GM21390 (cell line): ENCODE measurements at regions not wholly inside any gene's neighbourhood (a gene's known extent, or its start where the extent isn't known, plus 50 kb on each side); places are given as distances from the start of the nearest gene placed in this dataset.

Experiments used
- ATAC-seq: cut with Tn5 transposase; IDR thresholded peaks from one replicate; pipeline ENCODE4 v1.9.1; 2021; ENCODE audit not compliant: unreplicated experiment

GRCh38 chr2:10964052-10964790 lies 52.5 kb downstream of the KCNF1 start:
- ATAC-seq = no peak

GRCh38 chr2:10965241-10965843 lies 53.6 kb downstream of the KCNF1 start:
- ATAC-seq = no peak

GRCh38 chr2:10966056-10966455 lies 54.3 kb downstream of the KCNF1 start:
- ATAC-seq = no peak

GRCh38 chr2:10966741-10967140 lies 55.0 kb downstream of the KCNF1 start:
- ATAC-seq = no peak

GRCh38 chr2:10968176-10968575 lies 56.4 kb downstream of the KCNF1 start:
- no peak for ATAC-seq

- no peak for ATAC-seq
Measured at GRCh38 chr2:10970666-10971065, 58.9 kb downstream of the KCNF1 start.

GRCh38 chr2:10971161-10971887 lies 59.6 kb downstream of the KCNF1 start:
- ATAC-seq = no peak

- no peak for ATAC-seq
Measured at GRCh38 chr2:10971888-10972260, 60.1 kb downstream of the KCNF1 start.

GRCh38 chr2:10972683-10973433 lies 61.1 kb downstream of the KCNF1 start:
- no peak for ATAC-seq

- no peak for ATAC-seq
Measured at GRCh38 chr2:10973766-10974165, 62.0 kb downstream of the KCNF1 start.

- ATAC-seq = no peak
Measured at GRCh38 chr2:10977003-10977402, 65.3 kb downstream of the KCNF1 start.

- ATAC-seq = no peak
Measured at GRCh38 chr2:10977621-10978020, 65.9 kb downstream of the KCNF1 start.

- no peak for ATAC-seq
Measured at GRCh38 chr2:10978090-10978670, 66.4 kb downstream of the KCNF1 start.

- no peak for ATAC-seq
Measured at GRCh38 chr2:10980071-10980470, 68.3 kb downstream of the KCNF1 start.

GRCh38 chr2:10980886-10981425 lies 69.2 kb downstream of the KCNF1 start:
- ATAC-seq = no peak

GRCh38 chr2:10981451-10981850 lies 69.7 kb downstream of the KCNF1 start:
- no peak for ATAC-seq

GRCh38 chr2:10981941-10982431 lies 70.3 kb downstream of the KCNF1 start:
- no peak for ATAC-seq

GRCh38 chr2:10982931-10983701 lies 71.4 kb downstream of the KCNF1 start:
- ATAC-seq = no peak

- no peak for ATAC-seq
Measured at GRCh38 chr2:10983711-10984110, 72.0 kb downstream of the KCNF1 start.
